ENCODE measurements at regions not wholly inside any gene's neighbourhood (a gene's known extent, or its start where the extent isn't known, plus 50 kb on each side); places are given as distances from the start of the nearest gene placed in this dataset.

DNA sequence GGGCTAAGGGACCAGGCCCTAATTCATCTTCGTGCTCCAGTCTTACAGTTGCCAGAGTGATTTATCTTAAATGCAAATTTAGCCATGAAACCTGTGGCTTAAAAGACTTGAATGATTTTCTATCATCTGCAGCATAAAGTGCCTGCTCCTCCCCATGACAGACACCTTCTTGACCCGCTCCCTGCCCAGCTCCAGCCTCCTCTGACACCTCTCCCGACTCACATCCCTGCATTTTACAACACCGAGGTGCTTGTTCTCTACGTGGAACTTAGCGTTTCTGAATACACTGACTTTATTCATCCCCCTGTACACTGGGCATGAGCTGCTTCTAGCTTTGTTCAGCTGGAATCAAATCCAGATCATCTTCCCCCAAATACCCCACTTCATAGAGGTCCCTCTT lies 128.7 kb upstream of the MYO16 start:
- no peak overlapping the region for H3K9ac ChIP-seq (ENCODE audit: low read depth in 1 of 2, low read length in 2 of 2)
- no peaks in the 10 kb centered on the region for H3K27me3 ChIP-seq (ENCODE audit: control insufficient read depth in 2 of 2, insufficient read depth in 2 of 2, low read length in 2 of 2)
- no peaks in the 10 kb centered on the region for H3K9me3 ChIP-seq (ENCODE audit: control insufficient read depth in 2 of 2, low read length in 2 of 2)
- H3K4me3 ChIP-seq (ENCODE audit: low read length in 2 of 2), result no peak overlapping the region
- no peak overlapping the region for H3K27ac ChIP-seq (ENCODE audit: low read depth in 2 of 2, low read length in 2 of 2)
- no peaks in the 10 kb centered on the region for H3K4me1 ChIP-seq (ENCODE audit: control insufficient read depth in 2 of 2, insufficient read depth in 2 of 2, low read length in 2 of 2)
- no peaks in the 10 kb centered on the region for H3K36me3 ChIP-seq (ENCODE audit: control insufficient read depth in 2 of 2, insufficient read depth in 2 of 2, low read length in 2 of 2)

DNA sequence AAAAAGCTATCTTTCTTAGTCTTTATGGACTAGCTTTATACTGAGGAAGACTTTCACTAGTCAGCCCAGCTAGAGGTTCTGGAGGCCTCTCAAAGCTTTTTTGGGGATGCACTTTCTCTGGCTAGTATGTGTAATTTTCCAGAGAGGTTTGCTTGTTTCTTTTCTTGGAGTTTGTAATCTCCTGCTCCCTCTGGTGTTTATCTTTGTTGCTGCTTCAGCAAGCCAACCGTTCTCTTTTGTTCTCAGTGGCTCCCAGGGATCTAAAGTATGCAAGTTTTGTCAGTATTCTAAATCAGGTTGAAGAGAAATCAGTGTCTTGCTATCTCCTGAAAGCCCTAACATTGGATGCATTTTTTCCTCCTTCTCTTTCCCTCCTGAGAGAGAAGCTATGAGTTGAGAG lies 121.1 kb upstream of the MYO16 start:
- H3K9me3 ChIP-seq (ENCODE audit: control insufficient read depth in 2 of 2, low read length in 2 of 2), result no peaks in the 10 kb centered on the region
- no peak overlapping the region for H3K9ac ChIP-seq (ENCODE audit: low read depth in 1 of 2, low read length in 2 of 2)
- H3K36me3 ChIP-seq (ENCODE audit: control insufficient read depth in 2 of 2, insufficient read depth in 2 of 2, low read length in 2 of 2), result no peaks in the 10 kb centered on the region
- H3K27me3 ChIP-seq (ENCODE audit: control insufficient read depth in 2 of 2, insufficient read depth in 2 of 2, low read length in 2 of 2), result no peaks in the 10 kb centered on the region
- H3K4me3 ChIP-seq (ENCODE audit: low read length in 2 of 2), result no peak overlapping the region
- no peak overlapping the region for H3K27ac ChIP-seq (ENCODE audit: low read depth in 2 of 2, low read length in 2 of 2)
- no peaks in the 10 kb centered on the region for H3K4me1 ChIP-seq (ENCODE audit: control insufficient read depth in 2 of 2, insufficient read depth in 2 of 2, low read length in 2 of 2)

GRCh38 chr13:108525827-108526226 lies 103.6 kb upstream of the MYO16 start:
- no peak overlapping the region for H3K9ac ChIP-seq (ENCODE audit: low read depth in 1 of 2, low read length in 2 of 2)
- no peaks in the 10 kb centered on the region for H3K4me1 ChIP-seq (ENCODE audit: control insufficient read depth in 2 of 2, insufficient read depth in 2 of 2, low read length in 2 of 2)
- no peak overlapping the region for H3K27ac ChIP-seq (ENCODE audit: low read depth in 2 of 2, low read length in 2 of 2)
- no peaks in the 10 kb centered on the region for H3K27me3 ChIP-seq (ENCODE audit: control insufficient read depth in 2 of 2, insufficient read depth in 2 of 2, low read length in 2 of 2)
- H3K36me3 ChIP-seq (ENCODE audit: control insufficient read depth in 2 of 2, insufficient read depth in 2 of 2, low read length in 2 of 2), result no peaks in the 10 kb centered on the region
- no peaks in the 10 kb centered on the region for H3K9me3 ChIP-seq (ENCODE audit: control insufficient read depth in 2 of 2, low read length in 2 of 2)
- no peak overlapping the region for H3K4me3 ChIP-seq (ENCODE audit: low read length in 2 of 2)

DNA sequence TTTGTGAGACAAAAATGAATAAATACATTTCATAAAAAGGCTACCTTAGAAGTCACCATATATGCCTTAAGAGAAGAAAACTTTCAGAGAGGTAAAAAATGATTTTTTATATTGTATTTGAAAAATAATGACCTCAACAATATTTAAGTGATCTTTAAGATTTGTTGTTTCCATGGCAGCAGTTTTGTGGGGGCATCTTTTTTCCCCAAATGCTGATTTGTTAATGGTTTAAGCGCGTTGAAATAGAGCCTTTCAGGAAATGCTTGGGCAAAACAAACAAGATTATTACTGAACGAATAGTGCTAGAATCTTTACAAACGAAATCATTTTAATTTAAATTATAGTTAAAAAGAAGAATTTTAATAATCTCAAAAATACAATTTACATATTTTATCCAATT lies 103.1 kb upstream of the MYO16 start:
- H3K36me3 ChIP-seq (ENCODE audit: control insufficient read depth in 2 of 2, insufficient read depth in 2 of 2, low read length in 2 of 2), result no peaks in the 10 kb centered on the region
- H3K4me1 ChIP-seq (ENCODE audit: control insufficient read depth in 2 of 2, insufficient read depth in 2 of 2, low read length in 2 of 2), result no peaks in the 10 kb centered on the region
- H3K27me3 ChIP-seq (ENCODE audit: control insufficient read depth in 2 of 2, insufficient read depth in 2 of 2, low read length in 2 of 2), result no peaks in the 10 kb centered on the region
- no peak overlapping the region for H3K4me3 ChIP-seq (ENCODE audit: low read length in 2 of 2)
- H3K27ac ChIP-seq (ENCODE audit: low read depth in 2 of 2, low read length in 2 of 2), result no peak overlapping the region
- no peak overlapping the region for H3K9ac ChIP-seq (ENCODE audit: low read depth in 1 of 2, low read length in 2 of 2)
- H3K9me3 ChIP-seq (ENCODE audit: control insufficient read depth in 2 of 2, low read length in 2 of 2), result no peaks in the 10 kb centered on the region

DNA sequence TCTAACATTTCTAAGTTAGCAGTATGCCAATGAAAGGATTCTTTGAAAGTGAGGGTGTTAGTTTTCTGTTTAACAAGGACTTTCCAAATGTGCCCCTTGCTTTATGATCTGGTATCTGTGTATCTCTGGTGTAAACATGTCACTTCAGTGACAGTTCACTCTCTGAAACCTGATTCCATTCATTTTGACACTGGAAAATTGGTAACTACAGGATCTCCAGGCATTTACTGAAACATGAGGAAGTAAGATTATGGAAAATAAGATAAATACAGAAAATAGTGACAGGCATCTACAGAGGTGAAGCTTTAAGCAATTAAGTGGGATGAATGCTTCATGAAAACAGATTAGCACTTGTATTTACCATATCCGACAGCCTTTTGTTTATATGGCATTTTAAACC lies 101.6 kb upstream of the MYO16 start:
- H3K4me3 ChIP-seq (ENCODE audit: low read length in 2 of 2), result no peak overlapping the region
- no peaks in the 10 kb centered on the region for H3K9me3 ChIP-seq (ENCODE audit: control insufficient read depth in 2 of 2, low read length in 2 of 2)
- H3K27me3 ChIP-seq (ENCODE audit: control insufficient read depth in 2 of 2, insufficient read depth in 2 of 2, low read length in 2 of 2), result no peaks in the 10 kb centered on the region
- no peaks in the 10 kb centered on the region for H3K4me1 ChIP-seq (ENCODE audit: control insufficient read depth in 2 of 2, insufficient read depth in 2 of 2, low read length in 2 of 2)
- no peaks in the 10 kb centered on the region for H3K36me3 ChIP-seq (ENCODE audit: control insufficient read depth in 2 of 2, insufficient read depth in 2 of 2, low read length in 2 of 2)
- no peak overlapping the region for H3K9ac ChIP-seq (ENCODE audit: low read depth in 1 of 2, low read length in 2 of 2)
- no peak overlapping the region for H3K27ac ChIP-seq (ENCODE audit: low read depth in 2 of 2, low read length in 2 of 2)

DNA sequence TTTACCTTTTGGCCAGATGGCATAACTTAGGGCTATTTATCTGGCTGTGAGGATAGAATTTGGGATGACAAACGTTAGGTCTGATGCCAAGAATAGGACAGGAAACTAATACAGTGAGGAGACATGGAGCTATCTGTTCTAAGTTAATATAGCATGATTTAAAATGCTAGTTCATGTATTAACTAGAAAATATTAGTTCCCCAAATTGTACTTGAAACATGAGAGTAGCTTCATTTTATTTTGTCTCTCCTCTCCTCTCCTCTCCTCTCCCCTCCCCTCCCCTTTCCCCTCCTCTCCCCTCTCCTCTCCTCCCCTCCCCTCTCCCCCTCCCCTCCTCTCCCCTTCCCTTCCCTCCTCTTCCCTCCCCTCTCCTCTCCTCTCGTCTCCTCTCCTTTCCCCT lies 101.1 kb upstream of the MYO16 start:
- no peaks in the 10 kb centered on the region for H3K27me3 ChIP-seq (ENCODE audit: control insufficient read depth in 2 of 2, insufficient read depth in 2 of 2, low read length in 2 of 2)
- no peaks in the 10 kb centered on the region for H3K36me3 ChIP-seq (ENCODE audit: control insufficient read depth in 2 of 2, insufficient read depth in 2 of 2, low read length in 2 of 2)
- H3K27ac ChIP-seq (ENCODE audit: low read depth in 2 of 2, low read length in 2 of 2), result no peak overlapping the region
- H3K4me1 ChIP-seq (ENCODE audit: control insufficient read depth in 2 of 2, insufficient read depth in 2 of 2, low read length in 2 of 2), result no peaks in the 10 kb centered on the region
- H3K9me3 ChIP-seq (ENCODE audit: control insufficient read depth in 2 of 2, low read length in 2 of 2), result no peaks in the 10 kb centered on the region
- no peak overlapping the region for H3K9ac ChIP-seq (ENCODE audit: low read depth in 1 of 2, low read length in 2 of 2)
- no peak overlapping the region for H3K4me3 ChIP-seq (ENCODE audit: low read length in 2 of 2)

DNA sequence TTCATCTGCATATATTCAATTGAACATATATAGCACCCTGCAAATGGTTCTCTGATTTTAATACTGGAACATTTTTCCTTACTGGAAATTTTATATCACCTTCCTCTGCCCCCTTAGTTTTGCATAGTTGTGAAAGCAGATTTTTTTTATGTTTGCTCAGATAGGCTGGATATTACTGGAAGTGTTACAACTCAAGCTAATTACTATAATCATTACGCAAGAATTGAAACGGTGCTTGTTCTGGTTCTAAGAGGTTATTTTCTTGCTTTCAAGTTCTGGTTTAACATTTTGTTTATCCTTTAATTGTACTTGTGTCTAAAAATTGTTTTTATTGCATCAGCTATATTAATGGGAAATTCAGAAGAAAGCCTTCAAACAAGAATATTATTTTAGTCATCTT lies 95.6 kb upstream of the MYO16 start:
- Histone ChIP-seq H3K4me1 (ENCODE audit: control insufficient read depth in 2 of 2, insufficient read depth in 2 of 2, low read length in 2 of 2) (no peaks in the 10 kb centered on the region), H3K9ac (ENCODE audit: low read depth in 1 of 2, low read length in 2 of 2) (no peak overlapping the region), H3K36me3 (ENCODE audit: control insufficient read depth in 2 of 2, insufficient read depth in 2 of 2, low read length in 2 of 2) (no peaks in the 10 kb centered on the region), H3K4me3 (ENCODE audit: low read length in 2 of 2) (no peak overlapping the region), H3K9me3 (ENCODE audit: control insufficient read depth in 2 of 2, low read length in 2 of 2) (no peaks in the 10 kb centered on the region), H3K27me3 (ENCODE audit: control insufficient read depth in 2 of 2, insufficient read depth in 2 of 2, low read length in 2 of 2) (no peaks in the 10 kb centered on the region), H3K27ac (ENCODE audit: low read depth in 2 of 2, low read length in 2 of 2) (no peak overlapping the region)

DNA sequence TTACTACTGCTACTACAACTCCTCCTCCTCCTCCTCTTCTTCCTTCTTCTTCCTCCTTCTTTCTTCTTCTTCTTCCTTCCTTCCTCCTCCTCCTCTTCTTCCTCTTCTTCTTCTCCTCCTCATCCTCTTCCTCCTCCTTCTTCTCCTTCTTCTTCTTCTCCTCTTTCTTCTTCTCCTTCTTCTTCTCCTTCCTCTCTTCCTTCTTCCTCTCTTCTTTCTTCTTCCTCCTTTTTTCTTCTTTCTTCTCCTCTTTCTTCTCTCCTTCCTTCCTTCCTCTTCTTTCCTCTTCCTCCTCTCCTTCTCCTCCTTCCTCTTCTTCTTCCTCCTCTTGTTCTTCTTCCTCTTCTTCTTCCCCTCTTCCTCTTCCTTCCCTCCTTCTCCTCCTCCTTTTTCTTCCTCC lies 94.7 kb upstream of the MYO16 start:
- Histone ChIP-seq H3K9me3 (ENCODE audit: control insufficient read depth in 2 of 2, low read length in 2 of 2) (no peaks in the 10 kb centered on the region), H3K27ac (ENCODE audit: low read depth in 2 of 2, low read length in 2 of 2) (no peak overlapping the region), H3K9ac (ENCODE audit: low read depth in 1 of 2, low read length in 2 of 2) (no peak overlapping the region), H3K4me1 (ENCODE audit: control insufficient read depth in 2 of 2, insufficient read depth in 2 of 2, low read length in 2 of 2) (no peaks in the 10 kb centered on the region), H3K27me3 (ENCODE audit: control insufficient read depth in 2 of 2, insufficient read depth in 2 of 2, low read length in 2 of 2) (no peaks in the 10 kb centered on the region), H3K4me3 (ENCODE audit: low read length in 2 of 2) (no peak overlapping the region), H3K36me3 (ENCODE audit: control insufficient read depth in 2 of 2, insufficient read depth in 2 of 2, low read length in 2 of 2) (no peaks in the 10 kb centered on the region)

DNA sequence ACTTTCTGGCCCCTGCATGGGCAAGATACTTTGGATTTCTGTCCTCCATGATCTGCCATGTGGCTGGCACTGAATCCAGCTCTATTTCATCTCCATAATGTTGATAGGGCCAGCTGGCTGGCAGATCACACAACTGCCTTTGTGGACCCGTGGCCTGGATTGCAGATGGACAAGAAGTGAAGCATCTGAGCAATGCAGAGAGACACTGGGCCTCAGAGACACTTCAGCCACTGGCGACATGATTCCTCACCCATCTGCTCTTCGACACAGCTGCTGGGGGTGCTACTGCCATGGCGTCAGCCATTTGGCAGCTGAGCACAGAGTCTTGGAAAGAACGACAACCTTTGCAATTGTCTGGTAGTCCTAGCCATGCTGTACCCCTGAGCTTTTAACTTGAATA lies 79.5 kb upstream of the MYO16 start:
- no peak overlapping the region for H3K9ac ChIP-seq (ENCODE audit: low read depth in 1 of 2, low read length in 2 of 2)
- H3K4me1 ChIP-seq (ENCODE audit: control insufficient read depth in 2 of 2, insufficient read depth in 2 of 2, low read length in 2 of 2), result no peaks in the 10 kb centered on the region
- no peak overlapping the region for H3K4me3 ChIP-seq (ENCODE audit: low read length in 2 of 2)
- H3K9me3 ChIP-seq (ENCODE audit: control insufficient read depth in 2 of 2, low read length in 2 of 2), result peaks cover 0 to 2% of the 10 kb centered on the region in 2 donors
- no peaks in the 10 kb centered on the region for H3K36me3 ChIP-seq (ENCODE audit: control insufficient read depth in 2 of 2, insufficient read depth in 2 of 2, low read length in 2 of 2)
- no peak overlapping the region for H3K27ac ChIP-seq (ENCODE audit: low read depth in 2 of 2, low read length in 2 of 2)
- H3K27me3 ChIP-seq (ENCODE audit: control insufficient read depth in 2 of 2, insufficient read depth in 2 of 2, low read length in 2 of 2), result no peaks in the 10 kb centered on the region

DNA sequence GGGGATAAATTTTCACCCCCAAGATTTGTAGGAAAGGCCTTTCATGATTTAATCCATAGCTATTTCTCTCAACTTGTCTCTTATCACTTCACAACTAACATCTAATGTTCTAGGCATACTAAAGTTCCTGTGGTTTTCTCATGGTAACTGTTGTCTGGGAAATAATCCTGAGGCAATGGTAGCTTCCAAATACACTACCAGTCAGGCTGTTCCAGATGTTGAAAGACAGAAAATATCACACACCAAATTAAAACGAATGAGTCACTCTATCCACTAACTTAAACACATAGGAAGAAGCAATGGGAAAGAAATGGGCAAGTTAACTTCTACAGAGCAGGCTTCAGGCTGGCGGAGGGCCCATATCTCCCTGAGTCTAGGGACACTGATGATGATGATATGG lies 77.7 kb upstream of the MYO16 start:
- no peaks in the 10 kb centered on the region for H3K4me1 ChIP-seq (ENCODE audit: control insufficient read depth in 2 of 2, insufficient read depth in 2 of 2, low read length in 2 of 2)
- no peak overlapping the region for H3K27ac ChIP-seq (ENCODE audit: low read depth in 2 of 2, low read length in 2 of 2)
- H3K36me3 ChIP-seq (ENCODE audit: control insufficient read depth in 2 of 2, insufficient read depth in 2 of 2, low read length in 2 of 2), result no peaks in the 10 kb centered on the region
- H3K27me3 ChIP-seq (ENCODE audit: control insufficient read depth in 2 of 2, insufficient read depth in 2 of 2, low read length in 2 of 2), result no peaks in the 10 kb centered on the region
- H3K9me3 ChIP-seq (ENCODE audit: control insufficient read depth in 2 of 2, low read length in 2 of 2), result peaks cover 0 to 2% of the 10 kb centered on the region in 2 donors
- H3K4me3 ChIP-seq (ENCODE audit: low read length in 2 of 2), result no peak overlapping the region
- H3K9ac ChIP-seq (ENCODE audit: low read depth in 1 of 2, low read length in 2 of 2), result no peak overlapping the region

GRCh38 chr13:108558489-108558888 lies 70.9 kb upstream of the MYO16 start:
- Histone ChIP-seq H3K4me3 (ENCODE audit: low read length in 2 of 2) (no peak overlapping the region), H3K27ac (ENCODE audit: low read depth in 2 of 2, low read length in 2 of 2) (no peak overlapping the region), H3K4me1 (ENCODE audit: control insufficient read depth in 2 of 2, insufficient read depth in 2 of 2, low read length in 2 of 2) (no peaks in the 10 kb centered on the region), H3K9ac (ENCODE audit: low read depth in 1 of 2, low read length in 2 of 2) (no peak overlapping the region), H3K27me3 (ENCODE audit: control insufficient read depth in 2 of 2, insufficient read depth in 2 of 2, low read length in 2 of 2) (no peaks in the 10 kb centered on the region), H3K9me3 (ENCODE audit: control insufficient read depth in 2 of 2, low read length in 2 of 2) (peaks cover 0 to 2% of the 10 kb centered on the region in 2 donors), H3K36me3 (ENCODE audit: control insufficient read depth in 2 of 2, insufficient read depth in 2 of 2, low read length in 2 of 2) (no peaks in the 10 kb centered on the region)
